ENCODE measurements at regions not wholly inside any gene's neighbourhood (a gene's known extent, or its start where the extent isn't known, plus 50 kb on each side); places are given as distances from the start of the nearest gene placed in this dataset.
"Not testable (repeated sequence)": the region's sequence is repeated elsewhere in the genome, so short reads cannot be mapped to it uniquely, and the experiment has no call there.

DNA sequence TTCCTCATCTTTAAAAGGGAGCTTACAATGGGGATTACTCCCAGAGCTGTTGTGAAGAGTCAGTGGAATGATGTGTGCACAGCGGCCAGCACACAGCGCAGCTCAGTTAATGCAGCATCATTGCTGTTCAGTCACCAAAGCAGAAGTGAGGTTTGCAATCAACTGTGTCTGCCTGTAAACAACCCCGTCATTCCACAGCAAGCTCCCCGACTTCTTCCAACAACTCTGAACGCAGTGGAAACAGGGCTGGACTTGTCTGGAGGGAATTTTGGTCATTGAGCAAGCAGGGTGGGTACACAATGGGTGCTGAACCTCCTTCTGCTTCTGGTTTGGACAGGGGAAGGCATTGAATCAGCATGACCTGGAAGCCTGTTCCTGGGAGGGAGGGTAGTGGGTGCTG is 347.4 kb downstream of the PTPRU start:
- no peak for DNase-seq

DNA sequence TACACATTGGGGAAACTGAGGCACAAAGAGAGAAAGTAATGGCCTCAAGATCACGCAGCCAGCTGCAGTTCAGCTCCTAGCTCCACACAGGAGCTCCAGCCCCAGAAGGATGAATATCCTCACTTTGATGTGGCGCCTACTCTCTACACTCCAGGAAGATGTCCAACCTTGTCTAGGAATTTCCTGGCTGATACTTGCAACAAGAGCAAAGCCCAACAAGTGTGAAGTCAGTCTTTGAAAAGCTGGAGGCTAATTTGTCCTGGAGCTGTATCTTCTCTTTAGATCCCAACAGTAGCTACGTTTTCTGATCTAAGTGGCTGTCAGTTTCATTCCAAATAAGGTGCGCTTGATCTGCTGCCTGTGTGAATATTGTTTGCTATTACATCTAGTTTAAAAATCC is 344.9 kb downstream of the PTPRU start:
- no peak for DNase-seq

DNA sequence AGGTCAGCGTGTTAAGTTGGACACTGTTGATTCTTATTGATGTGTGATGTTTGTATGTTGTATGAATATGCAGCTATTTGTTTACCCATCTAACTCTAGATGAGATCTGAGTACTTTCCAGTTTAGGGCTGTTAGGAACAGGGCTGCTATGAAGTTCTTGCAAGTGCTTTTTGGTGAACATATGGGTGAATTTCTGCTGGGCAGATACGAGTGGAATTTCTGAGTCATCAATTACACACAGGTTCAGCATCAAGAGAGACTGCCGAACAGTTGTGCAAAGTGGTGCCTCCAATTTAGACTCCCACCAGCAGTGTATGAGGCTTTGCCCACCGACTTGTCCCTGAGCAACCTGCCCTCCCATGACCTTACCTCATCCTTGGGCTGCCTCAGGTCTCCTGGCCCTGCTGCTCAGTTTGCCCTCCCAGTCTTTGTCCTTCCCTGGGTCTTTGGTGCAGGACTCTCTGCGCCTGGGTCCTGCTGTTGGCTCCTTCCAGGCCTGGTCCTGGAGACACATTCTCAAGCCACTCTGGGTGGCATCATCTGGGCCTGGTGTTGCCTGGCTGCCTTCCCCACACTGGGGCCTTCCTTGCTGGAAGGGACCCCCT is 343.6 kb downstream of the PTPRU start:
- no peak for DNase-seq

DNA sequence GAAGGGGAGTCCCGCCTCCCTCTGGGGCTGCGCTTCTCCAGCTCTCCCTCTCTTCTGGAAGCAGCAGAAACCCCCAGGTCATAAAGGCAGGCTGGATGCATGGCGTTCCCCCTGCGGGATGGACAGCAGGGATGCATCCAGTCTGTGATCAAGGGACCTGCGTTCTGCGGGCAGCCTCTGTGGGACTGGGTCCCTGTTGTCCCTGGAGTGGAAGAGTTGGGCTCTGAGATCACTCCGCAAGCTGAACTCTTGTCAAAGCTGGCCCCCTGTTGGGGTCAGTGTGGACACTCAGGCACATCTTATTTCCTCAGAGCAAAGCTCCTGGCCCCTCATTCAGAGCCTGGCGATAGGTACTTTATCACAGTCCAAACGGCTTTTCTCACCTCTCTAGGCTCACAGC is 341.2 kb downstream of the PTPRU start:
- DNase-seq, result no peak

DNA sequence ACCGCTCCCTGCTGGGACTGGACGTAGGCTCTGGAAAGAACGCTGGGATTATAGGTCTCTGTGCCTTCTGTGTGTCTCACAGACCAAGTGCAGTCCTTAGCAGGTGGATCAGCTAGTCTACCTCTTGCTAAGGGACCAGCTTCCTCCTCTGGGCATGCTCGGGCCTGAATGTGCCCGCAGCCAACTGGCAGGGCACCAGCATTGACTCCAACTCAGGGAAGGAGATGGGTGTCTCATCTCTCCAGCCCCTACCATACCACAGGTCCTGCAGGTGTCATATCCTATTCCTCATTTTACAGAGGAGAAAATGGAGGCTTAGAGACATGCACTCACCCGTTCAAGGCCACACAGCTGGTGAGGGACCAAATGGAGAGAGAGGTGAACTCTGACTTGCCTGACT is 340.2 kb downstream of the PTPRU start:
- DNase-seq, result no peak

DNA sequence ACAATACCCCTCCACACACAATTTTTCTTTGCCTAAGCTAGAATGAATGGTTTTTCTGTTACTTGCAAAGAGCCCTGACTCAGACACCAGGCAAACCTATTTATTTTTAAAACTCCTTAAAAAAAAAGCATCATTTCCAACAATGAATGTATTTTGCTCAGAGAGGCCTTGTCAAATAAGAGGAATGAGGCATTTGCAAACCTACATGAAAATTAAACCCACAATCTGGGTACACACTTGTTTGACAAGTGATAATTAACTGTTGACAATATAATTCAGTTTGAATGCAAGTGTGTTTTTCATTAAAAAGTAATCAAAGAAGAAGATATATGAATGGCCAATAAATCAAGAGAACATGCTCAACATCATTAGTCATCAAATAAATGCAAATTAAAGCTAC is 339.5 kb downstream of the PTPRU start:
- no peak for DNase-seq

DNA sequence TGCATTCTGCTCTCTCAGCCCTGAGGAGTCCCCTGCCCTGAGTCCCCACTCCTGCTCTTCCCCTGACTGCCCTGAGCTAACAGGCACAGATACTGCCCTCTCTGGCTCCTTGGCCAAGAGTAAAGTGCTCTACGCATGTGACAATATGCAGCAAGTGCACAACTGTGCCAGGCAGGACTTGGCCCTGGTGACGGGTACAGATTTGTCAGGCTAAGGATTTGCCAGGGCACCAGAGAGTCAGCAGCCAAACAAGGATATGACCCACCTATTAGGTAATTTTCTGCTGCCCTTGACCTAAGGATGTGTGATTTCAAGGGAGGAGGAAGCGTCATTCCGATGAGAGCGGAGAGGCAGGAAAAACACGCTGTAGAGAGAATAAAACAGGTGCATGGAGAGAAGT is 339.0 kb downstream of the PTPRU start:
- DNase-seq, result no peak

DNA sequence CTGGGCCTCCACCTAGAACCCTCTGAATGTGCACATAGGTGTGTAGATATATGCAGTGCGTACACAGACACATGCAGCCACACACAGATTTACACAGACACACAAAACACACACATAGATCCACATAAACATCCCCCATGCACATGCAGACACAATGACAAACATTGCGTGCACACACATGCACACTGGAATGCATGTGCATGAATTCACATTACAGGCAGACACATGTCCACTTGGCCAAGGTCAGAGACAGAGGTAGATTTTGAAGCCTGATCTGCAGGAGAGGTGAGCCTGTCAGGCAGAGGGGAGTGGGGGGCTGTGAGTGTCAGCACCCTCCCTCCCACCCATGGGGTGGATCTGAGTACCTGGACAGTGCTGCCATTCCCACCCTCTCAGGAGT is 338.5 kb downstream of the PTPRU start:
- DNase-seq, result no peak

DNA sequence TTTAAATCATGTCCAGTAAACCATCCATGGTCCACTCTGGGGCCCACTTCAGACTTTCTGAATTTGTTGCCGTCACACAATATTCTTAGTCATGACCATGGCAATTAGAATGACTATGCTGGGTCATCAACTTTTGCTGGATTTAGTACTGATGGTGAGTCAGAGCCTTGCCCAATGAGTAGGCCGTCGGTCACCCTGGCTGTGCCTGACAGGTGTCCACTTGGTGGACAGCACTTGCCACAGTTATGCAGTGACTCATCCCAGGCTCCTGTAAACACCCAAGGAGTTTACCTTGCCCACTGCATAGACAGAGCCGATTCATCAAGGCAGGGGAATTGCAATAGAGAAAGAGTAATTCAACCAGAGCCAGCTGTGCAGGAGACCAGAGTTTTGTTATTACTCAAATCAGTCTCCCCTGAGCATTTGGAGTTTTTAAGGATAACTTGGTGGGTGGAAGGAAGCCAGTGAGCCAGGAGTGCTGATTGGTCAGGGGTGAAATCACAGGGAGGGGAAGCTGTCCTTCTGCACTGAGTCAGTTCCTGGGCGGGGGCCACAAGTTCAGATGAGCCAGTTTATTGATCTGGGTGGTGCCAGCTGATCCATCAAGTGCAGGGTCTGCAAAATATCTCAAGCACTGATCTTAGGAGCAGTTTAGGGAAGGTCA is 333.8 kb downstream of the PTPRU start:
- DNase-seq, result no peak

DNA sequence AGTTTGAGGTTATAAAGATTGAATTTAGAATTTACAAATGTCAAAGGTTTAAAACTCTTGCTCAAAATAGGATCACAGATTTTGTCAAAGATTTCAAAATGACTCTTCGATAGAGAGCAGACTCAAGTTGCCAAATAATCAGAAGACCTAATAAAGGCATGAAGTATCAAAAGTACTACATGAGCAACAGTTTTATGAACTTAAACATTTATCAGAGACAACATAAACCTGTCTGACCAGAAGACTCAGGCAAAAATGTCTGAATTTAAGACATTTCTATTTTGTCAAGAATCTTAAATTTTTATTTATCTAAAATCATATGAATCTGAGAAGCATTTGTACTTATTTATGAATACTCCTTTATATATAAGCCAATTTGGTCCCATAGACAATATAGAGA is 330.9 kb downstream of the PTPRU start:
- DNase-seq, result no peak

DNA sequence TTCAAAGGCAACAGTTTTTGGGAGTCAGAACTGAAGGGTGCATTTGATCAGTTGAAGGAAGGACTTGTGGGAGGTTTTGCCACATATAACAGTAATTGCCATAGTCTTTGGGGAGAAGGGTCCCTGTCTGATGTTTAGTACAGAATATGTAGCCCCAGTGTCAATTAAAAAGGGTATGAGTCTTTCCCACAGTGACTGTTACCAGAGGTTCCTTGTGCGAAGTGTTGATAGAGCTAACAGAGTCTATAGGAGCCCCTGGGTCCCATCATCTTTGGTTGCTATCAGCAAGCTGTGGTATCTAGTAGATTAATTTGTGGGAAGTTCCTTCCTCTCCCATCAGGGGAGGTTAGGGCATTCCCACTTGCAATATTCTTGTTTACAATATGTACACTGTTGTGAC is 329.2 kb downstream of the PTPRU start:
- DNase-seq, result no peak

DNA sequence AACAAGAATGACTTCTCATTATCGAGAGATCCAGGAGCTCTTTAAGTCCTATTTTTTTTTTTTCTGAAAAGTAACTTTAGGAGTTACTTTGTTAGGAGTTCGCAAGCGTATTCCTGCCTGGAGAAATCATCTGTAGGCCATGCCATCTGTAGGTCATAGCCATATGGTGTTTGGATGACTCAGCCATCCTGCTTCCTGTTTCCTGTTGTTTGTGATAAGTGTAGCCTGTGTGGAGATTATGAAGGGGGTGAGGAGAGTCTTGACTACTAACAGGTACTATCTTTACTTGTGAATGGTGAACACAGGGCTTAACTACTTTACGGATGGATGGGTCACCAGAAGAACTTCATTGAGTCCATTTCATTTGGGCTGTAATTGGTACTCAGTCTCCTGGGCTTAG is 327.2 kb downstream of the PTPRU start:
- no peak for DNase-seq

DNA sequence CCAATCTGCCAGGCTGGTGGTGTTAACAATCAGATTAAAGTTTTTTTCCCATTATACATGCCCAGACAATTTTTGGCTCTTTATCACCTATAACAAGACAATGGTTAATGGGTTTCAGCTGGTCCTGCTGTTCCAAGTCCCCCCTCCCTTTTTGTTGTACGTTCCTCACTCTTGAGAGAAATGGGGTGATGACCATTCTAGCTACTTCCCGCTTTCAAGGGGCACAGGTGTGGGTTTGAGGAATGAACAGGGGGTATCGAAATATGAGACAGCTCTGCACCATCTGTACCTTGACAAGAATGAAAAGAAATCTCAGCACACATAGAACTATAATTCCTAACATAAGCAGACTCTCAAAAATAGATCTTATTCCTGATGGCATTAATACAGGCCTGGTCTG is 326.8 kb downstream of the PTPRU start:
- DNase-seq, result no peak

DNA sequence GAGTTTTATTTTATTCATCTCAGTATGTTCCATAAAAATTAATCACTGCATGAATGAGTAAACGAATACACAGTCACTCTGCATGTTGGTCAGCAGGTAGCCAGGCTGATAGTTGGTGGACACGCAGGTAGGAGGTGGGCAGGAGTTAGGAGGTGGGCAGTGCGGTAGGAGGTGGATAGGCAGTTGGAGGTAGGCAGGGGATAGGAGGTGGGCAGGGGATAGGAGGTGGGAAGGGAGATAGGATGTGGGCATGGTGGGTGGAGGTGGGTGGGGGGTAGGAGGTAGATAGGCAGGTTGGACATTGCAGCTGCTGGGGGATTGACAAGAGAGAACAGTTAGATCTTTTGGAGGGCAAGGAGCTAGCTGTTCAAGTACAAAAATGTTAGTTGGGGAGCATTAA is 322.7 kb downstream of the PTPRU start:
- DNase-seq, result no peak

DNA sequence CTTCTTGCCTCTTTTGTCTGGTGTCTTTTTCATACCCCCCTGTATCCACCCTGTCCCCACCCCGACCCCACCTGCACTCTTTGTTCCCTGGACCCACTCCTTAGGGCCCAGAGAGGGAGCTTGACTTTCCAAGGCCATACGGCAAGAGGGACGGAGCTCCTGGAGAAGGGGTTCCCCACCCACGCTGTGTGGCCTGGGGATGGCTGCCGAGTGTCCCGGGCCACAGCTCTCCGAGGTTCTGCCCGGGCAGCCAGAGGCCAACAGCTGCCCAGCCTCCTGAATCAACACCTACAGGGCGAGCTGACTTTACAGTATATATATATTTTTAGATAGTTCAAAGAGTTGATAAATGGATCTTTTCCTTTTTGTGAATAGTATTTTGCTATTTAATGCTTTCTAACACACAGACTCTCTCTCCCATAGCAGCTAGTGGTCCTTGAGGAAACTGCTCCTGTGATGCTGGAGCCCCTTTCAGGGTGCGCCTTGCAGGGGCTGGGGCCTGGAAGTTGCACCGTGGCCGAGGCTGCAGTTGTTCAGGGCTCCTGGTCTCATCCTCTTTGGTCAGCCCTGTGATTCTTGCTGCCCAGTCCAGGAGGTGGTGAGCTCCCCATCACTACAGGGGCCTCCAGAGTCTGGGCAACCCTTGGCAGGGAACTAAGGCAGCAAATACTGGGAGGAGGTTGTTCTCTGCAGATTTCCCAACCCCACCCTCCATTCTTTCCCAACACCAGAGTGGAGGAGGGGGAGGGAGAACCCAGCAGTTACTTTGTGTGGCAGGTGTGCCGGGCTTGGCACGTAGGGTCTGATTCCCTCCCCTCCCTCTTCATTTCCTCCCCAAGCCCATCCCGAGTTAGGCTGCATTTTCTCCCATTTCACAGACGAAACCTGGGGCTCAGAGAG is 321.6 kb downstream of the PTPRU start:
- no peak for DNase-seq

DNA sequence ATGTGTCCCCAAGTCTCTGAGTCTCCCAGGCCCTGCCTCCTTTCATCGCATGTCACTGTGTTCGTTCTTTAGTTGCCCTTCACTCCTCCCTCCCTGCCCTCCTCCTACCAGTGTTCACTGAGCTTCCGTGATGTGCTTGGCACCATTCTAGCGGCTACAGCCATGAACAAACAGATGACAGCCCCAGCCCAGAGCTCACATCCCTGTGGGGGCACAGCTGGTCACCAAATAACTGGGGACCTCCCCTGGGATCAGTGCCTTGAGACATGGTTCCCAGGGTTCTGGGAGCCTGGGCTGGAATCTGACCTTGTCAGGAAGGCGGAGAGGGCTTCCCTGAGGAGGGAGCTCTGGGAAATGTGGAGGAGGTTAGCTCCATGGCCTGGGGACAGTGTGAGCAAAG is 320.7 kb downstream of the PTPRU start:
- no peak for DNase-seq

DNA sequence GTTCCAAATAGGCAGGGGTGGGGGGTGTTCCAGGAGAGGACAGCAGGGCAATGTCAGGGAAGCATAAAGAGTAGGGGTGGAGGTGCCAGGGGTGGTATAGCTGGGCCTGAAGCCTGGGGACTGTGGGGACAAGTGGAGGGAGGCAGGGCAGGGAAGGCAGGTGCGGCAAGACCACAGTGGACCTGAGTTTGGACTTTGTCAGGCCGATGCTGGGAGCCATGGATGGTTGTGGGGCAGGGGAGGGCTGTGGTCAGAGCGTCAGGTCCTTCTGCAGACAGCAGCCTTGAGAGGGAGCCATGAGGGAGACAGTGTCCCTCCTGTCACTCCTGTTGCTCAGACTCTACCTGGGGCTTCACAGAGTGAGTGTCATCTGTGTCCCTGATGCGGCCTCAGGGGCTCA is 320.3 kb downstream of the PTPRU start:
- no peak for DNase-seq

DNA sequence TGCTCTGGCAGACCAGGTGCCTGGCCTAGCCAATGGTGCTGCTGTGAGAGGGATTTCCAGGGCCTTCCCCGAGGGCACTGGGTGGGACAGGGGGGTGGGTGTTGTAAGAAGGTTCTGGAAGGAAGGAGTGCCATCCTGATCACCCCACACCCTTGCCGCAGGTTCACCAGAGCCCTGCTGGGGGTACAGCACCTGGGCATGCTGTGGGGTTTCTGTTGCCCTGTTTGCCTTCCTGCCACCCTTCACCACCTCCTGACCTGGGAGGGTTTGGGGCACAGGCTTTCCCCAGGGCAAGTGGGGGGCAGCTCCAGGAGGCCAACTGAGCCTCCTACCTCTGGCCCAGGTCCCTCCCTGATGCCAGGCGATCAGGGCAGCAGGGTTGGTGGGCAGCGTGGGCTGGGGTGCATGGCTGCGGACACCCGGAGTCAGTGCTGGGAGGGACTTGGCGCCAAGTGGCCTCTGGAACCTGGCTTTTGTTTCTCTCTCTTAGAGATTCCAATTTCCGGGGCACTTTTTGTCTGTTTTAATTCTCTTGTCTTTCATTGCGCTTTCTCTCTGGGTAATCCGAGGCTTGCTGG is 318.8 kb downstream of the PTPRU start:
- no peak for DNase-seq

DNA sequence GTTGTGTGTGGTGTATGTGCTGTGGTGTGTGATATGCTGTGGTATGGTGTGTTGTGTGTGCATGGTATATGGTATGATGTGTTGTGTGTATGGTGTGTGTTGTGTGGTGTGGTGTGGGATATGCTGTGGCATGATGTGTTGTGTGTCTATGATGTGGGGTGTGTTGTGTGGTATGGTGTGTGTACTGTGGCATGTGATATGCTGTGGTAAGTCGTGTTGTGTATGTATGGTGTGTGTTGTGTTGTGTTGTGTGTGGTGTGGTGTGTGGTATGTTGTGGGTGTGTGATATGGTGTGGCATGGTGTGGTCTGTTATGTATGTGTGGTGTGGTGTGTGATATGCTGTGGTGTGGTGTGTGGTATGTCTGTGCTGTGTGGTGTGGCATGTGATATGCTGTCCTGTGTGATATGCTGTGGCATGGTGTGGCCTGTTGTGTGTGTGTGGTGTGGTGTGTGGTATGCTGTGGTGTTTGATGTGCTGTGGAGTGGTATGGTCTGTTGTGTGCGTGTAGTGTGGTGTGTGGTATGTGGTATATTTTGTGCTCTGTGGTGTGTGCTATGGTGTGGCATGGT is 318.0 kb downstream of the PTPRU start:
- no peak for DNase-seq

DNA sequence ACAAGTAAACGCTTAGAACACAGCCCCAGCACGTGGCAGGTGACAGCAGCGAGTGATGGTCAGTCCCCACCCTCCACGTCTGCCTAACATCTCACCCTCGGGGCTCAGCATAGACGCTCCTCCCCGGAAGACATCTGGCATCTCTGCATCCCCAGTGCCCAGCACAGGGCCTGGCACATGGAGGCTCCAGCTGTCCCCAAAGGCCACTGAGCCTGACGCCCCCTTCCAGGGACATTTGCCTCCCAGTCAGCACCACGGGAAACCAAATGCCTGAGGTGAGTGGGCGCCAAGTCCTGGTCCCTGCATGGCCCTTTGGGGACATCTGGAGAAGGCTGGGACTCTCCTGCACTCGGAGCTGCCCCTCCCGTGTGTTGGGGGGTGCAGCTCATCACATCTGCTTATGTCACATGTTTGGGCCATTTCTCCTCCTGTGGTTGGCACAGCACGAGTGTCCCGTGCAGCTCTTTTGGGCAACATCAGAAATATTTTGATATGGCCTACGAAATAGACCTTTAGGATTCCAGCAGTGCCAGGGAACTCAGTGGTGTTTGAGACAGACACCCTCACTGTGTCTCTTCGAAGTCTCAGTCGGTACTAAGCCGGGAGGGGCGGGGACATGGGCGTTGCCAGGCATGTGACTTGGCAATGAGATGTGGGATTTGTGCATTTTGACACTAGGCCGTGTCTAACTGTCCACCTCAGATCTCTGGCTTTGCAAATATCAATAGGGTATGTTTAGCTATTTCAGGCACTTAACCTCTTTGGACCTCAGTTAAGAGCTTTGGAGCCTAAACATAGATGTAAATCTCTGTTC is 315.0 kb downstream of the PTPRU start:
- no peak for DNase-seq

DNA sequence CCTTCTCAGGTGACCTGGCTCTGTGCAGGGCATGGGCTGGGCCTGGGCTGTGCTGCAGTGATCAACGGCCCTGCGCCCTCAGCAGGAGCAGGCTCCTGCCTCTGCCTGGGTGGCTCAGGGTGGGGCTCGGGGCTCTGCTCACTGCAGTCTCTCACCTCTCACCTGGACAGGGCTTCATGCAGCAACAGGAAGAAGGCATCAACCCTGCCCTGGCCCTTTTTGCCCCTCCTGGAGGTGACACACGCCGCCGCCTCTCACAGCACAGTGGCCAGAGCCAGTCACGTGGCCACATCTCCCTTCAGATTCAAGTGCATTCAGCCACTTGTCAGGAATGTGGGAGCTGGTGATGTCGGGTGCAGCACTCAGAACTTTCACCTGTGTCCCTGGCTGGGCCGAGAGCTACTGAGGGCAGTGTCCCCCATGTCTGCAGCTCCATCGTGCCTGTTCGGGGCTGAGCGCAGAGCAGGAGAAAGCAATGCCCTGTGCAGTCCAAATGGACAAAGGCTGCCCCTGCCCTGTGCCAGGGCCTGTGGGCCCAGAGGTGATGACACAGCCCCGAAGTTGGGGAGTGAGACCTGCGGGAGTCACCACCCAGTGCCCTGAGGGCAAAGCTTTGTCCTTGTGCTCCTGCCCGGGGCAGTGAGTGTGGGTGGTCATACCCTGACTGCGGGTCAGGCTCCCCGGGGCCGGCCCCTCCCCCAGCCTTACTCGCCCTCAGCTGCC is 314.0 kb downstream of the PTPRU start:
- DNase-seq, result no peak

DNA sequence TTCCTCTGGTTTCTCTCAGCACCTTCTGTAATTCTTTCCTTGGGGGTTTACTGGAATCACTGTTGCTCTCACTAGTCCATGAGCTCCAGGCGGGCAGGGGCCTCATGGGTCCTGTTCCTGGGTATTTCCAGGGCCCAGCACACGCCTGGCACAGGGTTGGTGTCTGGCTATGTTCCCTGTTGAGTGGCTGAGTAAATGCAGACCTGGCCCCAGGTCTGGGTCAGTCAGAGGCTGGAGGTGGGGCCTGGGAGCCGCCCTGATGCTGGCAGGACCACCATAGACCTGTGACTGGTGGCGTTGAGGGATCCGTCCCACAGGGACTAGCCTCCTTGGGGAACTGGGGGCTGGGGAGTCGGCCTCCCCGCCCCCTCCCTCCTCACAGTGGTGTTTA is 313.4 kb downstream of the PTPRU start:
- DNase-seq, result not testable (repeated sequence)
